ENCODE measurements at regions not wholly inside any gene's neighbourhood (a gene's known extent, or its start where the extent isn't known, plus 50 kb on each side); places are given as distances from the start of the nearest gene placed in this dataset.

- DNase-seq: no peak
These were observed 1500.4 kb upstream of the MIR17HG start for GRCh38 chr13:89846926-89847585.

GRCh38 chr13:89852570-89852969 is 1494.9 kb upstream of the MIR17HG start:
- DNase-seq: no peak

GRCh38 chr13:89856512-89856911 is 1491.0 kb upstream of the MIR17HG start:
- no peak for DNase-seq

- DNase-seq: no peak
These were observed 1490.0 kb upstream of the MIR17HG start for GRCh38 chr13:89857502-89857901.

- no peak for DNase-seq
These were observed 1485.3 kb upstream of the MIR17HG start for GRCh38 chr13:89862011-89862690.

- no peak for DNase-seq
These were observed 1484.8 kb upstream of the MIR17HG start for GRCh38 chr13:89862691-89863036.

GRCh38 chr13:89865164-89866064 is 1482.1 kb upstream of the MIR17HG start:
- no peak for DNase-seq

GRCh38 chr13:89869312-89869711 is 1478.2 kb upstream of the MIR17HG start:
- no peak for DNase-seq

GRCh38 chr13:89878904-89879303 is 1468.6 kb upstream of the MIR17HG start:
- DNase-seq: no peak

- no peak for DNase-seq
These were observed 1467.3 kb upstream of the MIR17HG start for GRCh38 chr13:89880201-89880600.

- no peak for DNase-seq
These were observed 1463.5 kb upstream of the MIR17HG start for GRCh38 chr13:89883893-89884448.

GRCh38 chr13:89890806-89891205 is 1456.7 kb upstream of the MIR17HG start:
- DNase-seq: no peak

- no peak for DNase-seq
These were observed 1456.1 kb upstream of the MIR17HG start for GRCh38 chr13:89891416-89891815.

GRCh38 chr13:89897681-89898080 is 1449.8 kb upstream of the MIR17HG start:
- DNase-seq: no peak

GRCh38 chr13:89899302-89900103 is 1448.0 kb upstream of the MIR17HG start:
- no peak for DNase-seq

GRCh38 chr13:89900104-89900765 is 1447.3 kb upstream of the MIR17HG start:
- no peak for DNase-seq

- DNase-seq: no peak
These were observed 1445.3 kb upstream of the MIR17HG start for GRCh38 chr13:89902223-89902622.

- no peak for DNase-seq
These were observed 1444.4 kb upstream of the MIR17HG start for GRCh38 chr13:89903115-89903514.

GRCh38 chr13:89910166-89910565 is 1437.3 kb upstream of the MIR17HG start:
- DNase-seq: no peak

- DNase-seq: no peak
These were observed 1430.9 kb upstream of the MIR17HG start for GRCh38 chr13:89916551-89916950.

- DNase-seq: no peak
These were observed 1427.0 kb upstream of the MIR17HG start for GRCh38 chr13:89920461-89920860.

- no peak for DNase-seq
These were observed 1424.4 kb upstream of the MIR17HG start for GRCh38 chr13:89923052-89923451.
